NCI-H774 (cell line): ENCODE measurements at regions not wholly inside any gene's neighbourhood (a gene's known extent, or its start where the extent isn't known, plus 50 kb on each side); places are given as distances from the start of the nearest gene placed in this dataset.

Experiments used
- DNase-seq: peaks from one replicate; lab custom pipeline; 2025; lab: John Stamatoyannopoulos, UW

- DNase-seq: no peak
Measured at GRCh38 chr7:106808967-106809635, 56.0 kb upstream of the PIK3CG start.

GRCh38 chr7:106811472-106811871, 53.6 kb upstream of the PIK3CG start:
- DNase-seq: no peak

GRCh38 chr7:106812027-106812643, 52.9 kb upstream of the PIK3CG start:
- DNase-seq: no peak

GRCh38 chr7:106813705-106814305, 51.3 kb upstream of the PIK3CG start:
- DNase-seq: no peak

GRCh38 chr7:106814887-106815286, 50.2 kb upstream of the PIK3CG start:
- DNase-seq: no peak
